GM12864 (cell line): ENCODE measurements at regions not wholly inside any gene's neighbourhood (a gene's known extent, or its start where the extent isn't known, plus 50 kb on each side); places are given as distances from the start of the nearest gene placed in this dataset.

ENCODE experiments used
- DNase-seq: peaks from one replicate; pipeline ENCODE4 v3.0.0-alpha.2; 2011; ENCODE audit warnings: low read depth
- H3K4me3 ChIP-seq: 2 replicates; pipeline ENCODE4 v1.5.1; 2011; ENCODE audit warnings: mild to moderate bottlenecking, low read depth, low read length, control low read depth
- CTCF ChIP-seq: IDR thresholded peaks from 2 replicates; pipeline ENCODE4 v1.5.1; 2011; ENCODE audit warnings: low read depth, mild to moderate bottlenecking, moderate library complexity, low read length, control low read depth, inconsistent platforms; ENCODE audit errors: missing control alignments

- no peak for TF ChIP-seq CTCF
- DNase-seq: no peak
- H3K4me3 ChIP-seq: no peak overlapping the region
These were observed 430.7 kb downstream of the CDH2 start for GRCh38 chr18:27746241-27746640.

GRCh38 chr18:27735117-27735516 lies 441.8 kb downstream of the CDH2 start:
- DNase-seq: no peak
- H3K4me3 ChIP-seq: no peak overlapping the region
- TF ChIP-seq CTCF: no peak

GRCh38 chr18:27731211-27731610 lies 445.7 kb downstream of the CDH2 start:
- no peak overlapping the region for H3K4me3 ChIP-seq
- TF ChIP-seq CTCF: no peak
- no peak for DNase-seq

GRCh38 chr18:27728659-27729058 lies 448.3 kb downstream of the CDH2 start:
- no peak for DNase-seq
- no peak for TF ChIP-seq CTCF
- no peak overlapping the region for H3K4me3 ChIP-seq

- TF ChIP-seq CTCF: no peak
- DNase-seq: no peak
- no peak overlapping the region for H3K4me3 ChIP-seq
These were observed 452.6 kb downstream of the CDH2 start for GRCh38 chr18:27724362-27724761.

- DNase-seq: no peak
- no peak overlapping the region for H3K4me3 ChIP-seq
- TF ChIP-seq CTCF: no peak
These were observed 453.8 kb downstream of the CDH2 start for GRCh38 chr18:27723168-27723567.

- H3K4me3 ChIP-seq: no peak overlapping the region
- DNase-seq: no peak
- TF ChIP-seq CTCF: no peak
These were observed 457.2 kb downstream of the CDH2 start for GRCh38 chr18:27719680-27720079.
